ENCODE measurements at regions not wholly inside any gene's neighbourhood (a gene's known extent, or its start where the extent isn't known, plus 50 kb on each side); places are given as distances from the start of the nearest gene placed in this dataset.

- WGBS: 73% methylated on average over 1 of the region's 1 CpG
- no peak for DNase-seq (ENCODE audit: low spot score)
- H3K36me3 ChIP-seq (ENCODE audit: control insufficient read depth in 4 of 4, insufficient read depth in 3 of 4, low read depth in 1 of 4, low read length in 3 of 4): no peaks in the 10 kb centered on the region
- H3K27ac ChIP-seq (ENCODE audit: low read depth in 1 of 2, low read length in 2 of 2): no peak overlapping the region
- H3K4me1 ChIP-seq (ENCODE audit: control insufficient read depth in 4 of 4, insufficient read depth in 4 of 4, low read length in 3 of 4): no peaks in the 10 kb centered on the region
- H3K9ac ChIP-seq (ENCODE audit: low read depth in 1 of 2, low read length in 2 of 2): no peak overlapping the region
- H3K9me3 ChIP-seq (ENCODE audit: control insufficient read depth in 4 of 4, low read length in 3 of 4): no peaks in the 10 kb centered on the region
- H3K4me3 ChIP-seq (ENCODE audit: low read depth in 1 of 3, low read length in 3 of 3): no peak overlapping the region
- no peak for TF ChIP-seq RXRA (IDR thresholded peaks at IDR 0.05)
- no peak for TF ChIP-seq HNF4G (IDR thresholded peaks at IDR 0.05)
- no peak for TF ChIP-seq JUND (IDR thresholded peaks at IDR 0.05)
- no peak for TF ChIP-seq YY1 (IDR thresholded peaks at IDR 0.05)
- no peak for TF ChIP-seq SP1 (IDR thresholded peaks at IDR 0.05)
- no peak for TF ChIP-seq GABPA (IDR thresholded peaks at IDR 0.05 in 1 of 2, conservative IDR thresholded peaks at IDR 0.05 in 1 of 2)
- TF ChIP-seq FOXA2 (IDR thresholded peaks at IDR 0.05): no peak
- no peak for TF ChIP-seq MAX (IDR thresholded peaks at IDR 0.05)
- TF ChIP-seq EGR1 (IDR thresholded peaks at IDR 0.05; ENCODE audit: low read depth in 2 of 2): no peak
- TF ChIP-seq, protein P1, sequence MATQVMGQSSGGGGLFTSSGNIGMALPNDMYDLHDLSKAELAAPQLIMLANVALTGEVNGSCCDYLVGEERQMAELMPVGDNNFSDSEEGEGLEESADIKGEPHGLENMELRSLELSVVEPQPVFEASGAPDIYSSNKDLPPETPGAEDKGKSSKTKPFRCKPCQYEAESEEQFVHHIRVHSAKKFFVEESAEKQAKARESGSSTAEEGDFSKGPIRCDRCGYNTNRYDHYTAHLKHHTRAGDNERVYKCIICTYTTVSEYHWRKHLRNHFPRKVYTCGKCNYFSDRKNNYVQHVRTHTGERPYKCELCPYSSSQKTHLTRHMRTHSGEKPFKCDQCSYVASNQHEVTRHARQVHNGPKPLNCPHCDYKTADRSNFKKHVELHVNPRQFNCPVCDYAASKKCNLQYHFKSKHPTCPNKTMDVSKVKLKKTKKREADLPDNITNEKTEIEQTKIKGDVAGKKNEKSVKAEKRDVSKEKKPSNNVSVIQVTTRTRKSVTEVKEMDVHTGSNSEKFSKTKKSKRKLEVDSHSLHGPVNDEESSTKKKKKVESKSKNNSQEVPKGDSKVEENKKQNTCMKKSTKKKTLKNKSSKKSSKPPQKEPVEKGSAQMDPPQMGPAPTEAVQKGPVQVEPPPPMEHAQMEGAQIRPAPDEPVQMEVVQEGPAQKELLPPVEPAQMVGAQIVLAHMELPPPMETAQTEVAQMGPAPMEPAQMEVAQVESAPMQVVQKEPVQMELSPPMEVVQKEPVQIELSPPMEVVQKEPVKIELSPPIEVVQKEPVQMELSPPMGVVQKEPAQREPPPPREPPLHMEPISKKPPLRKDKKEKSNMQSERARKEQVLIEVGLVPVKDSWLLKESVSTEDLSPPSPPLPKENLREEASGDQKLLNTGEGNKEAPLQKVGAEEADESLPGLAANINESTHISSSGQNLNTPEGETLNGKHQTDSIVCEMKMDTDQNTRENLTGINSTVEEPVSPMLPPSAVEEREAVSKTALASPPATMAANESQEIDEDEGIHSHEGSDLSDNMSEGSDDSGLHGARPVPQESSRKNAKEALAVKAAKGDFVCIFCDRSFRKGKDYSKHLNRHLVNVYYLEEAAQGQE (IDR thresholded peaks at IDR 0.05): no peak
- TF ChIP-seq TAF1 (conservative IDR thresholded peaks at IDR 0.05): no peak
- H3K27me3 ChIP-seq (ENCODE audit: control insufficient read depth in 4 of 4, insufficient read depth in 4 of 4, low read length in 3 of 4): no peaks in the 10 kb centered on the region
Measured at GRCh38 chr20:22836877-22837276, 198.2 kb upstream of the SSTR4 start.

GRCh38 chr20:22838001-22838400, 197.1 kb upstream of the SSTR4 start:
- no peaks in the 10 kb centered on the region for H3K9me3 ChIP-seq (ENCODE audit: control insufficient read depth in 4 of 4, low read length in 3 of 4)
- H3K9ac ChIP-seq (ENCODE audit: low read depth in 1 of 2, low read length in 2 of 2): no peak overlapping the region
- TF ChIP-seq HNF4A (conservative IDR thresholded peaks at IDR 0.05): no peak
- TF ChIP-seq MAX (IDR thresholded peaks at IDR 0.05): no peak
- TF ChIP-seq EGR1 (IDR thresholded peaks at IDR 0.05; ENCODE audit: low read depth in 2 of 2): no peak
- TF ChIP-seq, protein P2, sequence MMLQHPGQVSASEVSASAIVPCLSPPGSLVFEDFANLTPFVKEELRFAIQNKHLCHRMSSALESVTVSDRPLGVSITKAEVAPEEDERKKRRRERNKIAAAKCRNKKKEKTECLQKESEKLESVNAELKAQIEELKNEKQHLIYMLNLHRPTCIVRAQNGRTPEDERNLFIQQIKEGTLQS (IDR thresholded peaks at IDR 0.05): no peak
- TF ChIP-seq JUND (IDR thresholded peaks at IDR 0.05): no peak
- TF ChIP-seq, protein P1 (IDR thresholded peaks at IDR 0.05): no peak
- TF ChIP-seq ZBTB33 (IDR thresholded peaks at IDR 0.05): no peak
- H3K36me3 ChIP-seq (ENCODE audit: control insufficient read depth in 4 of 4, insufficient read depth in 3 of 4, low read depth in 1 of 4, low read length in 3 of 4): no peaks in the 10 kb centered on the region
- peaks cover 0 to 2% (median 0%) of the 10 kb centered on the region in 4 donors for H3K27me3 ChIP-seq (ENCODE audit: control insufficient read depth in 4 of 4, insufficient read depth in 4 of 4, low read length in 3 of 4)
- DNase-seq (ENCODE audit: low spot score): no peak
- no peak overlapping the region for H3K27ac ChIP-seq (ENCODE audit: low read depth in 1 of 2, low read length in 2 of 2)
- no peaks in the 10 kb centered on the region for H3K4me1 ChIP-seq (ENCODE audit: control insufficient read depth in 4 of 4, insufficient read depth in 4 of 4, low read length in 3 of 4)
- H3K4me3 ChIP-seq (ENCODE audit: low read depth in 1 of 3, low read length in 3 of 3): no peak overlapping the region
- WGBS: 81% methylated on average over 1 of the region's 1 CpG
